Keratinocyte (primary cell): ENCODE measurements at regions not wholly inside any gene's neighbourhood (a gene's known extent, or its start where the extent isn't known, plus 50 kb on each side); places are given as distances from the start of the nearest gene placed in this dataset.

Source experiments
- CTCF ChIP-seq, 3 experiments: IDR thresholded peaks in 1 of 3; conservative IDR thresholded peaks in 1 of 3; optimal IDR thresholded peaks in 1 of 3; 2 replicates in 2 of 3; 3 replicates in 1 of 3; pipeline versions ENCODE3 to v1.5.1; 2011; ENCODE audit warnings: low read length in 3 of 3, mild to moderate bottlenecking in 3 of 3, moderate library complexity in 2 of 3, control low read depth in 1 of 3, inconsistent platforms in 1 of 3; ENCODE audit not compliant: insufficient read depth in 2 of 3; ENCODE audit errors: extremely low read depth in 1 of 3
- EZH2 ChIP-seq: IDR thresholded peaks from one replicate; pipeline ENCODE4 v1.6.1; 2012; ENCODE audit warnings: inconsistent platforms, mild to moderate bottlenecking, low read length, moderate library complexity

GRCh38 chr3:117661818-117662095 is 952.2 kb downstream of the TUSC7 start:
- TF ChIP-seq CTCF (optimal IDR thresholded peaks at IDR 0.05 in 1 of 3, IDR thresholded peaks at IDR 0.05 in 1 of 3, conservative IDR thresholded peaks at IDR 0.05 in 1 of 3; ENCODE audit: extremely low read depth in 1 of 3, insufficient read depth in 2 of 3, low read length in 3 of 3) (no peak), EZH2 (no peak)
